Ectodermal cell (in vitro differentiated cells): ENCODE measurements at regions not wholly inside any gene's neighbourhood (a gene's known extent, or its start where the extent isn't known, plus 50 kb on each side); places are given as distances from the start of the nearest gene placed in this dataset.
"Not testable (repeated sequence)": the region's sequence is repeated elsewhere in the genome, so short reads cannot be mapped to it uniquely, and the experiment has no call there.

Source experiments
- H3K27ac ChIP-seq: 2 replicates; pipeline ENCODE4 v1.7.0; 2013; ENCODE audit warnings: mild to moderate bottlenecking, low read depth, low read length; ENCODE audit not compliant: insufficient read depth, poor library complexity, severe bottlenecking
- H3K27me3 ChIP-seq: 2 replicates; pipeline ENCODE4 v1.7.0; 2013; ENCODE audit warnings: mild to moderate bottlenecking, low read length; ENCODE audit not compliant: insufficient read depth, control insufficient read depth, poor library complexity, severe bottlenecking
- H3K36me3 ChIP-seq: one replicate; pipeline ENCODE4 v1.7.0; 2013; ENCODE audit warnings: low read length; ENCODE audit not compliant: control insufficient read depth, insufficient read depth
- H3K4me1 ChIP-seq: one replicate; pipeline ENCODE4 v1.7.0; 2013; ENCODE audit warnings: low read length; ENCODE audit not compliant: control insufficient read depth, insufficient read depth
- H3K4me3 ChIP-seq: 2 replicates; pipeline ENCODE4 v1.7.0; 2013; ENCODE audit warnings: low read depth, low read length, control low read depth; ENCODE audit not compliant: insufficient read depth
- H3K9me3 ChIP-seq: 2 replicates; pipeline ENCODE4 v1.7.0; 2013; ENCODE audit warnings: mild to moderate bottlenecking, low read length, moderate library complexity; ENCODE audit not compliant: control insufficient read depth
- WGBS, 2 experiments: methylation state at CpG; one replicate each; pipeline ENCODE4 v1.1.7; 2013; ENCODE audit warnings: missing lambda C conversion rate in 2 of 2; 5-methylcytosine and 5-hydroxymethylcytosine counted together

DNA sequence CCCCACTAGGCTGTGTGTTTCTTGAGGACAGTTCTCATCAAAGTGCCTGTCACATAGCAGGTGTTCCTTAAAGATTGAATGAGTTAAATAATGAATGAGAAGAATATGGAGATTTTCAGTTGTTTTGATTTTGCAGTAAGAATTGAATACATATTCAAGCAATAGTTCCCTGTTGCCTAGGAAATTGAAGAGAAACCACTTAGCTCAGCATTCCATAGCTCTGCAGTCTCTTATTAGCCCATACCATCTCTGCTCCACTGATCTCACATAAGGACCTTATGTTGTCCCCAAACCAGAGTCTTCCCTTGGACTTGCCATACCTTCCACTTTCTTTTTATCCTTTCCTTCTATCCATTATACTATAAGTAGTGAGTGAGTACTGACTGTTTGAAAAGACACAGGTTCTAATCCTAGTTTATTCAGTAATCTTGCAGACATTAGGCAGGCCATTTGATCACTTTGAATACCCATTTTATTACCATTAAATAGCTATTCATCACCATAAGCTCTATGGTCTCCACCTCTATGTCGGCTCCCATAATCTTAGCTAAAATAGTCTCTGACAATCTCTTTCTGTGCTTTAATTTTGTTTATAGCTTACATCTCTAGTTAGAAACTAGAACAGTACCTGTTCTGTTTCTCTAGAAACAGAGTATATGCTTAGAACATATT is 1059.6 kb upstream of the SLIT2 start:
- WGBS, 2 experiments = 89 to 100% methylated on average over 1 of the region's 1 CpG
- Histone ChIP-seq H3K27ac (no peak overlapping the region), H3K4me1 (peaks cover 20% of the 10 kb centered on the region), H3K27me3 (no peaks in the 10 kb centered on the region), H3K9me3 (no peaks in the 10 kb centered on the region), H3K36me3 (no peaks in the 10 kb centered on the region), H3K4me3 (no peak overlapping the region)

DNA sequence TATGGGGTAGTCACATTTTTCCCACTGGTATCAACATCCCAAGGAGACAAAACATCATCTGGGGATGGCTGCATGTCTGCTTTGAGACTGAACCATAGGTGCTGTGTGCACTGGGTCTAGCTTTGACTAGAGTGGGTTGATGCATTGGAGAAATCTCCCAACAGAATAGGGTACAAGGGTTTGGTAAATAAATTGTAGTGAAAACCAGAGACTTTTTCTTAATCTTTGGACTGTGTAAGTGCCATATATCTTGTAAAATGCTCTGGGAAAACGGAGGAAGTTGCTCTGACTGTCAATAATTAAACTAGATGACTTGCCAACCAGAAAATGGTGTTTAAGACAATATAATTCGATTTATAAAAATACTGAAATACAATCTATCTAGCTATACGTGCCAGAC is 1064.0 kb upstream of the SLIT2 start:
- Histone ChIP-seq H3K36me3 (no peaks in the 10 kb centered on the region), H3K9me3 (no peaks in the 10 kb centered on the region), H3K4me1 (no peaks in the 10 kb centered on the region), H3K4me3 (no peak overlapping the region), H3K27me3 (no peaks in the 10 kb centered on the region), H3K27ac (no peak overlapping the region)
- 82 to 98% methylated on average over 1 to 2 of the region's 3 CpGs for WGBS, 2 experiments

DNA sequence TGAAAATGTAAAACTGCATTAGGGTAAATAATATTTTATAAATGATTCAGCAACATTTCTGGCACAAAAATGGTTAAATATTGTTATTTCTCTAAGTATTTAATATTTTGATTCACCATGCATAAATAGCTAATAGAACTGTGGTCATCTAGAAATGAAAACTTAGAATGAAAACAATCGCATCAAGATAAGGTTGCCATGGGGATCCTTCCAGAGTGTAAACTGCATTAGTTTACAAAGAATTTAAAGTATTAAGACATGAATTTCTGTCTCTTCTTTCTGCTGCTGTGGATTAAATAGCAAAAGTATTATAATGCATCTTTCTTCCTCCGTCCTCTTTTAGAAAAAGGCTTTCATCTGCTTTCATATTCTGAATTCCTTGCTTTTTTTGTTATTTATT is 1064.6 kb upstream of the SLIT2 start:
- H3K27me3 ChIP-seq = no peaks in the 10 kb centered on the region
- no peaks in the 10 kb centered on the region for H3K36me3 ChIP-seq
- no peaks in the 10 kb centered on the region for H3K4me1 ChIP-seq
- no peaks in the 10 kb centered on the region for H3K9me3 ChIP-seq
- no peak overlapping the region for H3K4me3 ChIP-seq
- 93 to 100% methylated on average over 1 to 2 of the region's 2 CpGs for WGBS, 2 experiments
- no peak overlapping the region for H3K27ac ChIP-seq

DNA sequence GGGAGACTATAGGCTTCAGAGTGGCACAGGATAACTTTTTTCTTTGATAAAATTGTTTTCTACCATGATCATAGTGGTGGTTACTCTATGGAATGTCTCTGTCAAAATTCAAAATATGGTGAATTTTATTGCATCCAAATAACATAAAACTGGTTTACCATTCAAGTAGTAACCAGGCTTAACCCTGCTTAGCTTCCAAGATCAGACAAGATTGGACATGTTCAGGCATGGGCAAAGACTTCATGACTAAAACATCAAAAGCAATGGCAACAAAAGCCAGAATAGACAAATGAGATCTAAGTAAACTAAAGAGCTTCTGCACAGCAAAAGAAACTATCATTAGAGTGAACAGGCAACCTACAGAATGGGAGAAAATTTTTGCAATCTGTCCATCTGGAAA is 1070.1 kb upstream of the SLIT2 start:
- H3K36me3 ChIP-seq, H3K4me3 ChIP-seq, H3K4me1 ChIP-seq, H3K9me3 ChIP-seq, H3K27me3 ChIP-seq, H3K27ac ChIP-seq: not testable (repeated sequence)

DNA sequence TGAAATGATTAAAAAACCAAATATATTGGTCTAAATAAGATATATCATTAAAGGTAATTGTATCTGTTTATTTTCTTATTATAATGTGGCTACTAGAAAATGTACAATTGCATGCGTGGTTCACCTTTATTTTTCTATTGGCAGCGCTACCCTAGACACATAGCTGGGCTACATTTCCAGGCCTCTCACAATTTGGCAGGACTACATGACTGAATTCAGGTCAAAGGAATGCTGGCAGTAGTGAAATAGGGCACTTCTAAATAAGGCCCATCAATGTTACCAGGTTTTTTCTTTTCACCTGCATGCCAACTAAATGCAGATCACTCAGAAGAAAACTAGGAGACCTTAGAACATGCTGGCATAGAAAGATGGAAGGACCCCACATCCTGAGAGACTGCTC is 1072.9 kb upstream of the SLIT2 start:
- 96 to 98% methylated on average over 2 of the region's 2 CpGs for WGBS, 2 experiments
- Histone ChIP-seq H3K4me1 (no peaks in the 10 kb centered on the region), H3K4me3 (no peak overlapping the region)

DNA sequence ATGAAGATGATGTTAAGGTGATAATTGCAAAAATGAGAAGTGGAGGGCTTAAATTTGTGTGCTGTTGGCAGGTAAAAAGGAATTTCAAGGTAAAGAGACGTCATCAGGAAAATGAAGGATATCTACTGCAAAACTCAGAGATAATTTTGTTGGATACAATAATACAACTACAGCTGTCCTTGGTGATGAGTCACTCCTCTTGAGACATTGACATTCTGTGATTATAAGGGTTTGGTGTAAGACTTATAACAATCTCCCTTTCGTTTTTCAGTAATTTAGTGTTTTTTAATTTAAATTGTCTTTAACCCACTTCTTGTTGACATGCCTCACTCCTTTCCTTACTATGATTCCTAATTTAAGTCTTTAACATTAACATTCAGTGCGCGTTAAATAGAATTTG is 1074.1 kb upstream of the SLIT2 start:
- H3K27me3 ChIP-seq = no peaks in the 10 kb centered on the region
- no peak overlapping the region for H3K4me3 ChIP-seq
- no peaks in the 10 kb centered on the region for H3K4me1 ChIP-seq
- no peaks in the 10 kb centered on the region for H3K9me3 ChIP-seq
- no peaks in the 10 kb centered on the region for H3K36me3 ChIP-seq
- H3K27ac ChIP-seq = no peak overlapping the region
- 100% methylated on average over 1 to 4 of the region's 4 CpGs for WGBS, 2 experiments

More for the DNA sequence above, 1072.9 kb upstream of the SLIT2 start:
- Histone ChIP-seq H3K9me3 (no peaks in the 10 kb centered on the region), H3K27me3 (no peaks in the 10 kb centered on the region), H3K36me3 (no peaks in the 10 kb centered on the region), H3K27ac (no peak overlapping the region)

DNA sequence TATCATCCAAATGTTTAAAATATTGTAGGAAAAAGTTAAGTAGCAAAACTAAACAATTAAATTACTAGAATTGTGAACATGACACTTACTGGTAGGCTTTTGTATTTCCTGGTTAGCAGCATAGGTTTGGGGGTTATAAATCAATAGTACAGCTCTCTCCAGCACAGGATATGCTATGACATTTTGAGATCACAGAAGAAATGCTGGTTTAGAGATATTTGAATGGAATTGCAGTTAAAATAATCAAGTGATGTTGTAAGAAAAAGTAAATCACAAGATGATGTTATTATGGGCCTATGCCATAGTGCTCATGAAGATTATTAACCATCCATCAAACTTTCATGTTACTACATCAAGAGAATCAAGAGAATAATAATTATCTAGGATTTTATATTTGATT is 1079.9 kb upstream of the SLIT2 start:
- no peaks in the 10 kb centered on the region for H3K9me3 ChIP-seq
- no peak overlapping the region for H3K27ac ChIP-seq
- H3K27me3 ChIP-seq = no peaks in the 10 kb centered on the region
- H3K4me3 ChIP-seq = no peak overlapping the region
- no peaks in the 10 kb centered on the region for H3K4me1 ChIP-seq
- H3K36me3 ChIP-seq = no peaks in the 10 kb centered on the region

DNA sequence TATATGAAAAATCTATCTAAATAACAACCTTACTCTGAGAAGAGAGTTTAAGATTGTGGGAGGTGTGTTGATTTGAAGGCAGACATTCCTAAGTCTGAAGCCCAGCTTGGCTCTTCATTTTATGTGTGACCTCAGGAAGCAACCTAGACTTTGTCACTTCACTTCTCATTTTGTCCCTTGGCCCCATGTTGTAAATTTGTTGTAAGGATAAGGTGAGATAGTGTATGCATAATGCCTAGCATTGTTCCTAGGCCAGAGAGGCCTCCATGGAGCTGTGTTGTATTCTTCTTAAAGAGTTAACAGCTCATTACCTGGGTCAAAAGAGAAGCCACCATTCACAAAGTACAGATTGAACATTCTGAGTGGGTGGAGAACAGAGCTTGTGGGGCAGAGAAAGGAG is 1084.4 kb upstream of the SLIT2 start:
- no peaks in the 10 kb centered on the region for H3K36me3 ChIP-seq
- H3K27me3 ChIP-seq = no peaks in the 10 kb centered on the region
- H3K4me3 ChIP-seq = no peak overlapping the region
- no peak overlapping the region for H3K27ac ChIP-seq
- H3K4me1 ChIP-seq = no peaks in the 10 kb centered on the region
- no peaks in the 10 kb centered on the region for H3K9me3 ChIP-seq

DNA sequence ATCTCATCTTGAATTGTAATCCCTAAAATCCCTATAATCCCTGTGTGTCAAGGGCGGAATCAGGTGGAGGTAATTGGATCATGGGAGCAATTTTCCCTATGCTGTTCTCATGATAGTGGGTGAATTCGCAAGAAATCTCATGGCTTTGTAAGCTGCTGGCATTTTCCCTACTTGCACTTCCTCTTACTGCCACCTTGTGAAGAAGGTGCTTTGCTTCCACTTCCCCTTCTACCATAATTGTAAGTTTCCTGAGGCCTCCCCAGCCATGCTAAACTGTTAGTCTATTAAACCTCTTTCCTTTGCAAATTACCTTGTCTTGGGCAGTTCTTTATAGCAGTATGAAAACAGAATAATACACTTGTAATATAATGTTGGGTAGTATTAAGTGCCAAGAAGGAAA is 1087.4 kb upstream of the SLIT2 start:
- no peaks in the 10 kb centered on the region for H3K4me1 ChIP-seq
- WGBS, 2 experiments = 90 to 97% methylated on average over 2 of the region's 2 CpGs
- H3K27ac ChIP-seq = no peak overlapping the region
- no peaks in the 10 kb centered on the region for H3K27me3 ChIP-seq
- no peak overlapping the region for H3K4me3 ChIP-seq
- H3K9me3 ChIP-seq = no peaks in the 10 kb centered on the region
- H3K36me3 ChIP-seq = no peaks in the 10 kb centered on the region

DNA sequence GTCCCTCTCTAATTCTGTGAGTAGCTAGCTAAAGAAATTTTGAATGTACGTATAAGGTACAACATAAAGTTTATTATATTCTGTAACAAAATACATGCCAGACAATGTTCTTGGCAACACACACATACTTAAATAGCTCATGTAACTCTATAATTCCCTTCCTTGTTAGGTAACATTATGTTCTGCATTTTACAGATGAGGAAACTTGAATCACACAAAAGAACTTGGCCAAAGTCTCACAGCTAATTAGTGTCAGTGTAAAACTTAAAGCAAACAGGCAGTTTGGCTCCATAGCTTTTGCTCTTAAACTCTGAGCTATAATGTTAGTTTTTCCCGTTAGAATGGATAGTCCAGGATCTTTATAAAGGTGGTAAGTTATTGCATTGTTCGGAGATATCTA is 1091.8 kb upstream of the SLIT2 start:
- H3K27ac ChIP-seq = no peak overlapping the region
- no peaks in the 10 kb centered on the region for H3K9me3 ChIP-seq
- no peak overlapping the region for H3K4me3 ChIP-seq
- H3K27me3 ChIP-seq = no peaks in the 10 kb centered on the region
- no peaks in the 10 kb centered on the region for H3K36me3 ChIP-seq
- WGBS, 2 experiments = 100% methylated on average over 1 to 3 of the region's 3 CpGs
- no peaks in the 10 kb centered on the region for H3K4me1 ChIP-seq
